Peyer's patch (tissue), 4 donors: ENCODE measurements at regions not wholly inside any gene's neighbourhood (a gene's known extent, or its start where the extent isn't known, plus 50 kb on each side); places are given as distances from the start of the nearest gene placed in this dataset.
A peak's percentile ranks its signal among the peaks of the same experiment; 100 is the strongest.

Experiments used
- DNase-seq, 3 donors: peaks; one replicate each; pipeline ENCODE4 v3.0.0-alpha.2; 2017 to 2019
- H3K27ac ChIP-seq, 4 donors: fragments of 200-600 bp; sonication (generic); one replicate each; pipeline ENCODE4 v1.5.1; 2016 to 2019
- H3K27me3 ChIP-seq, 2 donors: fragments of 200-600 bp; sonication (generic); one replicate each; pipeline ENCODE4 v1.5.1; 2019
- H3K36me3 ChIP-seq, 3 donors: fragments of 200-600 bp; sonication (generic); one replicate each; pipeline ENCODE4 v1.5.1; 2016 to 2019
- H3K4me1 ChIP-seq, 4 donors: fragments of 200-600 bp; sonication (generic); one replicate each; pipeline ENCODE4 v1.5.1; 2016 to 2019
- H3K4me3 ChIP-seq, 4 donors: fragments of 200-600 bp; sonication (generic); 1 replicate in 3 of 4; 2 replicates in 1 of 4; pipeline ENCODE4 v1.5.1; 2016 to 2019; ENCODE audit warnings: mild to moderate bottlenecking in 1 of 4
- H3K9me3 ChIP-seq, 4 donors: fragments of 200-600 bp; sonication (generic); one replicate each; pipeline ENCODE4 v1.5.1; 2016 to 2019; ENCODE audit warnings: mild to moderate bottlenecking in 1 of 4
- CTCF ChIP-seq, 6 experiments: fragments of 450-650 bp in 4 of 6; fragments of 200-600 bp in 2 of 6; sonication (generic) in 1 of 6; IDR thresholded peaks; one replicate each; pipeline ENCODE4 v1.5.1; 2017 to 2019; ENCODE audit warnings: antibody characterized with exemption in 6 of 6, mild to moderate bottlenecking in 3 of 6, moderate library complexity in 1 of 6
- POLR2A ChIP-seq, 2 donors: fragments of 450-650 bp; IDR thresholded peaks; one replicate each; pipeline ENCODE4 v1.5.1; 2017; ENCODE audit warnings: antibody characterized with exemption in 2 of 2, mild to moderate bottlenecking in 2 of 2, moderate library complexity in 2 of 2

GRCh38 chr15:92819278-92820235 is 80.6 kb upstream of the CHD2 start:
- peaks cover 0 to 17% (median 5%) of the 10 kb centered on the region in 4 donors for H3K4me1 ChIP-seq
- TF ChIP-seq POLR2A (IDR thresholded peaks at IDR 0.05): no peak
- TF ChIP-seq CTCF (IDR thresholded peaks at IDR 0.05): no peak
- peak overlapping the region; percentile 71 to 83 (median 80) for H3K27ac ChIP-seq
- H3K27me3 ChIP-seq: no peaks in the 10 kb centered on the region
- H3K36me3 ChIP-seq: no peaks in the 10 kb centered on the region
- DNase-seq: no peak
- H3K4me3 ChIP-seq: peak overlapping the region; percentile 33 to 56 (median 40)
- H3K9me3 ChIP-seq: no peaks in the 10 kb centered on the region

GRCh38 chr15:92820236-92821021 is 79.7 kb upstream of the CHD2 start:
- DNase-seq: peak; percentile 80 to 95 (median 93)
- Histone ChIP-seq H3K27ac (peak overlapping the region; percentile 71 to 83 (median 80)), H3K27me3 (no peaks in the 10 kb centered on the region), H3K36me3 (no peaks in the 10 kb centered on the region), H3K4me1 (peaks cover 0 to 17% (median 5%) of the 10 kb centered on the region in 4 donors), H3K4me3 (peak overlapping the region; percentile 33 to 56 (median 40)), H3K9me3 (no peaks in the 10 kb centered on the region)
- TF ChIP-seq POLR2A (IDR thresholded peaks at IDR 0.05) (peak; percentile 23 to 73), CTCF (IDR thresholded peaks at IDR 0.05) (peak in 1 of 6 experiments; percentile 4)

- Histone ChIP-seq H3K36me3 (no peaks in the 10 kb centered on the region), H3K9me3 (no peaks in the 10 kb centered on the region), H3K27ac (no peak overlapping the region), H3K27me3 (no peaks in the 10 kb centered on the region), H3K4me3 (no peak overlapping the region), H3K4me1 (peaks cover 0 to 17% (median 5%) of the 10 kb centered on the region in 4 donors)
- no peak for DNase-seq
- no peak for TF ChIP-seq POLR2A (IDR thresholded peaks at IDR 0.05)
- no peak for TF ChIP-seq CTCF (IDR thresholded peaks at IDR 0.05)
These were observed 78.5 kb upstream of the CHD2 start for GRCh38 chr15:92821491-92822116.

- H3K4me1 ChIP-seq: peaks cover 0 to 17% (median 3%) of the 10 kb centered on the region in 4 donors
- no peaks in the 10 kb centered on the region for H3K36me3 ChIP-seq
- H3K9me3 ChIP-seq: no peaks in the 10 kb centered on the region
- H3K27ac ChIP-seq: no peak overlapping the region
- DNase-seq: no peak
- H3K4me3 ChIP-seq: no peak overlapping the region
- no peaks in the 10 kb centered on the region for H3K27me3 ChIP-seq
- no peak for TF ChIP-seq POLR2A (IDR thresholded peaks at IDR 0.05)
- TF ChIP-seq CTCF (IDR thresholded peaks at IDR 0.05): no peak
These were observed 77.6 kb upstream of the CHD2 start for GRCh38 chr15:92822216-92823144.
